Activated T-cell treated with anti-CD3 and anti-CD28 coated beads, Interleukin-2, amount 50 U/mL, for 24 hours (primary cell): ENCODE measurements at regions not wholly inside any gene's neighbourhood (a gene's known extent, or its start where the extent isn't known, plus 50 kb on each side); places are given as distances from the start of the nearest gene placed in this dataset.

Source experiments
- DNase-seq: peaks from one replicate; pipeline ENCODE4 v3.0.0-alpha.2; 2020
- H3K27ac Mint-ChIP-seq: 2 replicates; pipeline ENCODE4 v1.8.0; 2020; ENCODE audit warnings: mild to moderate bottlenecking, mixed read lengths
- H3K27me3 Mint-ChIP-seq: 2 replicates; pipeline ENCODE4 v1.8.0; 2020; ENCODE audit warnings: mixed read lengths
- H3K36me3 Mint-ChIP-seq: 2 replicates; pipeline ENCODE4 v1.8.0; 2020; ENCODE audit warnings: low read depth, mixed read lengths
- H3K4me1 Mint-ChIP-seq: 2 replicates; pipeline ENCODE4 v1.8.0; 2020; ENCODE audit warnings: low read depth, mixed read lengths
- H3K4me3 Mint-ChIP-seq: 2 replicates; pipeline ENCODE4 v1.8.0; 2020; ENCODE audit warnings: mild to moderate bottlenecking, moderate library complexity, mixed read lengths
- H3K9me3 Mint-ChIP-seq: 2 replicates; pipeline ENCODE4 v1.8.0; 2020; ENCODE audit warnings: mixed read lengths

DNA sequence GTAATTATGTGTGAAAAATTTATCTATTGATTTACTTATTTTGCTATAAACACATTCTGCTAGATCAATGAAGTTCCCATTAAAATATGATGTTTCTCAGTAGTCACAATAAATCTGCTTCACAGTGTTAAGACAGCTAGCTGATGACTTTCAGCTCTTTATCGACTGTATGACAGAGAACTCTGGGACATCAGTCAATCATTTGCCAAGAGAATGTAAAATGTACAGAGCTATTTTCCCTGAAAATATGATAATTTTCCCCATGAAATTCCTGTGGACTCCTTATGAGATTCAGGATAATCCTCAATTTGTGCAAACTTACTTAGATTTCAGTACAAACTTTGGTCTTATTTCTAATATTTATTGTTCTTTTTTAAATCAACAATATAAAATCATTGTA, 430.5 kb downstream of the SLITRK6 start:
- H3K27ac Mint-ChIP-seq: no peak overlapping the region
- no peaks in the 10 kb centered on the region for H3K4me1 Mint-ChIP-seq

DNA sequence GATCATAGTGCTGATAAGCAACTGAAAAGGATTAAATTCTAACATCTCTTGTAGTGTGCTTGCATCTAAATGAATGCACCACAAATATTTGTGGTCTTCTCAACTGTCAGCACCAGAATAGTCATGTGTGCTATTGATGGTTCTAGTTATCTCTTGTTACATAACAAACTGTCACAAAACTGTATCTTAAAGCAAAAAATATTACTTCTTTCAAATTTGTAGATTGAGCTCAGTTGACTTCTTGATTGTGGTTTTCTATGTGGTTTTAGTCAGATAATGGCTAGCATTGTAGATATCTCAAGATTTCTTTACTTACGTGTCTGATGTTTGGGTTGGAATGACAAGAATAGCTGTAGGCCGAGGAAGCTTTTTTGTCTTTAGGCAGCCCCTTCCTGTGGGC, 431.3 kb downstream of the SLITRK6 start:
- no peak overlapping the region for H3K4me3 Mint-ChIP-seq
- H3K9me3 Mint-ChIP-seq: no peaks in the 10 kb centered on the region
- DNase-seq: no peak
- no peak overlapping the region for H3K27ac Mint-ChIP-seq
- no peaks in the 10 kb centered on the region for H3K27me3 Mint-ChIP-seq
- no peaks in the 10 kb centered on the region for H3K36me3 Mint-ChIP-seq
- H3K4me1 Mint-ChIP-seq: no peaks in the 10 kb centered on the region

More for the DNA sequence above, 430.5 kb downstream of the SLITRK6 start:
- H3K9me3 Mint-ChIP-seq: no peaks in the 10 kb centered on the region
- no peak for DNase-seq
- no peak overlapping the region for H3K4me3 Mint-ChIP-seq
- no peaks in the 10 kb centered on the region for H3K27me3 Mint-ChIP-seq
- H3K36me3 Mint-ChIP-seq: no peaks in the 10 kb centered on the region

DNA sequence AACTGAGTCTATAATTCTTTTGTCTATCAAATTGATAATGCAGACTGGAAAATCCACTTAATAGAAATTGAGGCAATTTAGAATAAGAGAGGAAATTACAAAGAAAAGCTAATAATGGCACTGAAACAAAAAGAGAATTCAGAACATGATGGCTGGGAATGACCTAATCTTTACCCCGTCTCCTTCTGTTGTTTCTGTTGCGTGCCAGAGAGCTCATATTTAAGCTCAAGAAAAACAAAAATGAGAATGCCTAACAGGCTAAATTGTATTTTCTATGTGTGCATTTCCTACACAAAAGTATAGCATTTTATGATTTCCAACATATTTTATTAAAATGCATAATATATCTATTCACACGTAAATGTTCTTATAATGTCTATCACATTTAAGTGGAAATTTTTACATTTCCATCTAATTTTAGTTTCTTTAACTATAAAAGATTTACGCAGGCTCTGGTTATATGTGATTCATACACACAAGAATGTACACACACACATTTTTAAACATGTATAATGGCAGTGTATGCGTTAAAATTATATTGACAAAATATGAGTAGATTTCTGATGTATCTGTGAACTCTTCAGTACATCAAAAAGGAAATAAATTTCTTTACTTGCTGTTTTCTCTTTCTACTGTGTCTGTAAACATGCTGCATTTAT, 432.3 kb downstream of the SLITRK6 start:
- Mint-ChIP-seq H3K4me1 (no peaks in the 10 kb centered on the region), H3K9me3 (peaks cover 2% of the 10 kb centered on the region), H3K4me3 (no peak overlapping the region), H3K27ac (no peak overlapping the region), H3K27me3 (no peaks in the 10 kb centered on the region), H3K36me3 (no peaks in the 10 kb centered on the region)
- no peak for DNase-seq

DNA sequence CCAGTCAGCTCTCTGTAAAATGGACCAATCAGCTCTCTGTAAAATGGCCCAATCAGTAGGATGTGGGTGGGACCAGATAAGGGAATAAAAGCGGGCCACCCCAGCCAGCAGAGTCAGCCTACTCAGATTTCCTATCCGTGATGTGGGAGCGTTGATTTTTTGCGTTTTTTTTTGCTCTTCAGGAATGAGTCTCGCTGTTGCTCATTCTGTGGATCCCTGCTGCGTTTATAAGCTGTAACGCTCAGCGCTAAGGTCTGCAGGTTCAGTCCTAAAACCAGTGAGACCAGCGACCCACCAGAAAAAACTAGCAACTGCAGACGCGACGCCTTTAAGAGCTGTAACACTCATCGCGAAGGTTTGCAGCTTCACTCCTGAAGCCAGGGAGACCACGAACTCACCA, 435.7 kb downstream of the SLITRK6 start:
- no peak overlapping the region for H3K4me3 Mint-ChIP-seq
- H3K27me3 Mint-ChIP-seq: no peaks in the 10 kb centered on the region
- H3K9me3 Mint-ChIP-seq: peaks cover 10% of the 10 kb centered on the region
- H3K27ac Mint-ChIP-seq: no peak overlapping the region
- DNase-seq: no peak
- no peaks in the 10 kb centered on the region for H3K4me1 Mint-ChIP-seq
- H3K36me3 Mint-ChIP-seq: no peaks in the 10 kb centered on the region

DNA sequence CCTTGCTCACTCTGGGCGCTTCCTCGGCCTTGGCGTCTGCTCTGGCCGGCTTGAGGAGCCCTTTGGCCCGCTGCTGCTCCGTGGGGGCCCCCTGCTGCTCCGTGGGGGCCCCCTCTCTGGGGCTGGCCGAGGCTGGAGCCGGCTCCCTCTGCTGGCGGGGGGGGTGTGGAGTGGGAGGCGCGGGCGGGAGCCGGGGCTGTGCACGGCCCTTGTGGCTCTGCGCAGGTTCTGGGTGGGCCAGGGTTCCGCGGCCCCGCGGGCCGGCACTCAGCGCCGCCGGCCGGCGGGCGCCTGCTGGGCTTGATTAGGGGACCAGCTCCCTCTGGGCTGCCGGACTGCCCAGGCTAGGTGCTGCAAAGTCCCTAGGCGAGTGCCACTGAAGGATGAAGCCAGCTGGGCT, 436.2 kb downstream of the SLITRK6 start:
- H3K27me3 Mint-ChIP-seq: no peaks in the 10 kb centered on the region
- DNase-seq: no peak
- peaks cover 10% of the 10 kb centered on the region for H3K9me3 Mint-ChIP-seq
- H3K4me3 Mint-ChIP-seq: no peak overlapping the region
- H3K36me3 Mint-ChIP-seq: no peaks in the 10 kb centered on the region
- no peaks in the 10 kb centered on the region for H3K4me1 Mint-ChIP-seq
- no peak overlapping the region for H3K27ac Mint-ChIP-seq

DNA sequence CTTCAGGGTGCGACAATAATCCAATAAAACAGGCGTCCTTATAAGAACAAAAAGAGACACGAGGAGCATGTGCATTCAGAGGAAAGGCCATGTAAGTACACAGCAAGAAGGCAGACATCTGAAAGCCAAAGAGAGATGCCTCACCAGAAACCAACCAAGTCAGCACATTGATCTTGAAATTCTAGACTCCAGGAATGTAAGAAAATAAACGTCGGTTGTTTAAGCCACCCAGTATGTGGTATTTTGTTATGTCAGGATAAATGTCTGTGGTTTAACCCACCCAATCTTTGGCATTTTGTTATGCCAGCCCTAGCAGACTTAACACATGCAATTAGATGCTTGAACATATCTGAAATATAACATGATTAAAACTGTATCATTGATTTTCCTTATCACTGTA, 452.0 kb downstream of the SLITRK6 start:
- no peaks in the 10 kb centered on the region for H3K9me3 Mint-ChIP-seq
- H3K4me3 Mint-ChIP-seq: no peak overlapping the region

DNA sequence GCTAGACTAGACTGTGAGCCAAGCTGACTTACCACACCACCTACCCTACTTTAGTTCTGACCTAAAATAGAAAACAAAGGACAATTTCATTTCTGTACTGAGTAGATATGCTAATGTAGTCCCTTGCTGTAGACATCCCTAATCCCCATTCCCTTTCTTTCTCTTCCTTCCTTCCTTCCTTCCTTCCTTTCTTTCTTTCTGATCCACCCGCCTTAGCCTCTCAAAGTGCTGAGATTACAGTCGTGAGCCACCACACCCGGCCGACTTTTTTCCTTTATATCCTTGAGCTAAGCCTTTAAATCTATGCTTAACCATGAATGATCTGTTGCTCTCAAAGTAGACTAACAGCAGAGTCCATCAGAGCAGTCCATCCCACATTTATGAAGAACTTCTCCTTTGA, 465.0 kb downstream of the SLITRK6 start:
- Mint-ChIP-seq H3K36me3 (no peaks in the 10 kb centered on the region), H3K27ac (no peak overlapping the region), H3K9me3 (peaks cover 7% of the 10 kb centered on the region), H3K27me3 (no peaks in the 10 kb centered on the region), H3K4me1 (no peaks in the 10 kb centered on the region), H3K4me3 (no peak overlapping the region)
- no peak for DNase-seq

More for the DNA sequence above, 452.0 kb downstream of the SLITRK6 start:
- Mint-ChIP-seq H3K4me1 (no peaks in the 10 kb centered on the region), H3K27ac (no peak overlapping the region), H3K36me3 (no peaks in the 10 kb centered on the region), H3K27me3 (no peaks in the 10 kb centered on the region)
- no peak for DNase-seq

DNA sequence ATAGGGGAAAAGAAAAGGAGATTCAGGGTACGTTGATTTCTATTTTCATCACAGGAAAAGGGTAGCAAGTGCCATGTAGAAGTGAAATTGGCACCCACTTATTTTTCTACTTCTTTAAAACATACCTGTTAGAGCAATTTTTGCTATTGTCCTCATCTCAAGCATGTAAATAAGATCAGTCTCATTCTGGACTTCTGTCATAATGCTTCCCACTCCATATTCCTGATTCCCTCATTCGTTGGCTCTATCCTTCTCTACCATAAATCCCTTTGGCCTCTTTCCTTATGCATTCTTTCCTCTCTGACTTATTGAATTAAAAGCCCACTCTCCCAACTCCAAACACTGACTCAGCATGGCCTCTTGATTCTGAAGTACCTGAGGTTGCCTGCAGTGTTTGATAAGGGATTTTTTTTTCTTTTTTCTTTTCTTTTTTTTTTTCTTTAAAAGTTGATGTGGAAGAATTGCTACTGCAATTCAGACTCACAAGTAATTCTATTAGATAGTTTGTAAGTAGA, 465.7 kb downstream of the SLITRK6 start:
- H3K4me3 Mint-ChIP-seq: no peak overlapping the region
- no peak for DNase-seq

DNA sequence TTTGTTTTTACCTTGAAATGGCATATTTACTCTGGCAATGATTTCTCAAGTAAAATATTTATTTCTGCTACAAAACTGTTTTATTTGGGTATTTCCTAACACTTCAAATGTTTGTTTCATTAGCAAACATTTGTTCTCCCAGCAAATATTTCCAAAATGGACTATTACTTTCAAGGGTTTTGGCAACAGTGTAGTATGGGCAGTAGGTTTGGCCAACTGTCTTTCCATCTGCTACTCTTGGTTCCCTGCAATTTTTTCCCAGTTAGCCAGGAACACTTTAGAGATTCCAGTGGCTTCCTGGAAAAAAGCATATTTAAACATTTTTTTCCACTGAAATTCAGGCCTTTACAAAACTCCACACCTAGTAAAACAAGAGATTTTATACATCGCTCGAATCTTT, 466.6 kb downstream of the SLITRK6 start:
- H3K4me3 Mint-ChIP-seq: no peak overlapping the region
- no peaks in the 10 kb centered on the region for H3K27me3 Mint-ChIP-seq
- DNase-seq: no peak
- no peaks in the 10 kb centered on the region for H3K4me1 Mint-ChIP-seq
- peaks cover 7% of the 10 kb centered on the region for H3K9me3 Mint-ChIP-seq
- H3K36me3 Mint-ChIP-seq: no peaks in the 10 kb centered on the region
- H3K27ac Mint-ChIP-seq: no peak overlapping the region

More for the DNA sequence above, 465.7 kb downstream of the SLITRK6 start:
- Mint-ChIP-seq H3K27me3 (no peaks in the 10 kb centered on the region), H3K9me3 (peaks cover 7% of the 10 kb centered on the region), H3K36me3 (no peaks in the 10 kb centered on the region), H3K27ac (no peak overlapping the region), H3K4me1 (no peaks in the 10 kb centered on the region)

DNA sequence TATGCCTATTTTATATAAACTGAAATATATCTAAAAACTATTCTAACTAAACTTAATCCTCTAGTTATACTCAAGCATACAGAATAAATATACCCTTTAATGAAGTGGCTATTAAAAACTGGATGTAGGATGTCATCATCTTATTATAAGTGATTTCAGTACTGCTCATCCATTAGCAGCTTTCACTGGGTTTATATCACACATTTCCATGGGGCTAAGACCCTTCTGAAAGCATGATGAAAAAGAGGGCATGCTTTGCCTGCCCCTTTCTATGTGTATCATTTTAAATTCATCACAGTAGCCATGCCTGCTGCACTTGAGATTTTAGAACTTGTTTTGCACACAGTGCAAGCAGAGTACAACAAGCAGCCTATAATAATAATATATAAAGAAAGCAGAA, 477.5 kb downstream of the SLITRK6 start:
- Mint-ChIP-seq H3K4me1 (no peaks in the 10 kb centered on the region), H3K4me3 (no peak overlapping the region), H3K27ac (no peak overlapping the region), H3K36me3 (no peaks in the 10 kb centered on the region), H3K9me3 (peaks cover 5% of the 10 kb centered on the region), H3K27me3 (no peaks in the 10 kb centered on the region)
- DNase-seq: no peak

DNA sequence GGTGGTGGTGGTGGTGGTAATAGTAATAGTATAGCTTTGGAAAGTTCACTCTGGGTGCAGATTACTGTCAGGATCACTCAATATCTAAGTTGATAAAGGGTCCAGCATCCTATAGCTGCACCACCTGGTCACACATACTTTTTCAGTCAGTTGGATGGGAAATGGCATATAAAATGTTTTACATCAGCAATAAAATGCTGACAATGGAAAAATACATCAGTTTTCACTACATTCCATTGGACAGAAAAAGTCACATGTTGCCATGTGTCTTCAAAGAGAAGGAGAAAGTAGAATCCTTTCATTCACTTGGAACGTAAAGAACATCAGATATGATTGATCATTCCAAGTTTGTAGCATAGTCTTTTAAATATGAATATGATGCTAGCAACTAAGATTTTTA, 481.4 kb downstream of the SLITRK6 start:
- Mint-ChIP-seq H3K4me3 (no peak overlapping the region), H3K27me3 (no peaks in the 10 kb centered on the region), H3K4me1 (no peaks in the 10 kb centered on the region), H3K27ac (no peak overlapping the region), H3K9me3 (peaks cover 7% of the 10 kb centered on the region), H3K36me3 (no peaks in the 10 kb centered on the region)
- DNase-seq: no peak

DNA sequence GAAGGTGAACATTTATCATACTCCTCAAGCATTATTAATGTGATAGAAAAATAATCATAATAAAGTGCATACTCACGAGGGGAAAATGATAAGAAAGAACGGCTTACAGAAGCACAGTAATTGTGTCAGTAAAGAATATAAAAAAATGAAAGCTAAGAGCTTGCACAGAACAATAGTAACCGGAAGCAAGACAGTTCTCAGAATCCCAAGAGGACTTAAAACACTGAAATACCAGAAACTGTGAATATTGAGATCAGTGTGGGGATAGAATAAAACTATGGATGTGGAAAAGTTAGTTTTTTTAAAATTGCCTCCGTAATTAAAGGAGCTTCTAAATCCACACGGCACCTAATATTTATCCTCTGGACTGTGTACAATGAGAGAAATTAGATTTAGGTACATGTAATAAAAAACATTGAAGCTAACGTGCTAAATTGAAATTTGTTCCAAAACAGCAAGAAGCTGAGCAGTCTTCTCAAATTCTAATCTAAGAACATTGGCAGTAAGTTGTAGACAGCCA, 482.7 kb downstream of the SLITRK6 start:
- Mint-ChIP-seq H3K27ac (no peak overlapping the region), H3K4me3 (no peak overlapping the region), H3K9me3 (peaks cover 7% of the 10 kb centered on the region), H3K36me3 (no peaks in the 10 kb centered on the region), H3K4me1 (no peaks in the 10 kb centered on the region), H3K27me3 (no peaks in the 10 kb centered on the region)
- DNase-seq: no peak

DNA sequence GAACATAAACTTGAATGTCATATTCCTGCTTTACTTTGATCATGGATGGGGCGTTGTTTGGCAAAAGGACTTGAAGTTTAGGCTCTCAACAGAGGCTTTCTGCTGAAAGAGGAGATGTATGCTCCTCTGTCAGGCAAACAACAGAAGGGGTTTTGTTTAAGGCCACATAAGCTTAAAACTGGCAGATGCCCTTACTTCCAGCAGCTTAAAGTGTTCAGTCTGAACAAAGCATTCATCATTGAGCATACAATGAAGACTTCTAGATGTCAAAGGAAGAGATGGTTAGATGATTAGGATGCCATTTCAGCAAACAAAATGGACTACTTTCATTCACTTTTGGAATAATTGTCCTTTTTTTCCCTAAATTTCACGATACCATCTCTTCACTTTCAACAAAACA, 484.5 kb downstream of the SLITRK6 start:
- Mint-ChIP-seq H3K4me1 (no peaks in the 10 kb centered on the region), H3K27me3 (no peaks in the 10 kb centered on the region), H3K9me3 (peaks cover 10% of the 10 kb centered on the region)

DNA sequence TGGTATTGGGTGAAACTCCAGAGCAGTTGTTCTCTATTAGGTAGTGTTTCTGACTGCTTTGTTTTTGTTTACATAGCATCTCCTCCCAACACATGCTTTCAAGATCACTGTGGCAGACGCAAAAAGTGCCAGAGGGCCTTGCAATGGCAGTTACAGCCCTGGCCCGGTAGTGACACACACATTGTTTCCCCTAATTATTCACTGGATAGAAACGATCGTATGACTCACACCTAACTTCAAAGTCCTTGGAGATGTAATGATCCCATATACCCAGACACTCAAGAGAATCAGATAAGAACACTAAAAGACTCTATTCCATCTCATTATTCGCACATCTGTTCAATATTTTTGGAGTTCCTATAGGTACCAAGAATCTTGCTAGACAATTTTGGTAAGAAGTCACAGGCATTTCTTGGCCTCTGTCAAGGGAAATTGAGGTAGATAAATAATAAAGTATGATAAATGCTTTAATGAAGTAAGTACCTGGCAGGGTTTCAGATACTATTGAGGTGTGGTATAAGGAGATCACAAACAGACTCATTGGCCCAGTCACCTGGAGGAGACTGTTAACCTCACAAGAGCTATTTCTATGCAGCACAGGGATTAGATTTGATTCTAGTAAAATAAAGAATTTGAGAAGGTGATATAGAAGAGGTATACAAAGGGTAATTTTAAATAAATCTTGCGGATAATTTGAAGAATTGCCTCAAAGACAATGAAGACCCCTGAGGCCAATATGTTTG, 485.3 kb downstream of the SLITRK6 start:
- no peaks in the 10 kb centered on the region for H3K4me1 Mint-ChIP-seq
- H3K27ac Mint-ChIP-seq: no peak overlapping the region
- H3K4me3 Mint-ChIP-seq: no peak overlapping the region
- DNase-seq: no peak
- H3K27me3 Mint-ChIP-seq: no peaks in the 10 kb centered on the region
- H3K36me3 Mint-ChIP-seq: no peaks in the 10 kb centered on the region
- H3K9me3 Mint-ChIP-seq: peaks cover 12% of the 10 kb centered on the region

More for the DNA sequence above, 484.5 kb downstream of the SLITRK6 start:
- no peak for DNase-seq
- H3K27ac Mint-ChIP-seq: no peak overlapping the region
- no peaks in the 10 kb centered on the region for H3K36me3 Mint-ChIP-seq
- H3K4me3 Mint-ChIP-seq: no peak overlapping the region

DNA sequence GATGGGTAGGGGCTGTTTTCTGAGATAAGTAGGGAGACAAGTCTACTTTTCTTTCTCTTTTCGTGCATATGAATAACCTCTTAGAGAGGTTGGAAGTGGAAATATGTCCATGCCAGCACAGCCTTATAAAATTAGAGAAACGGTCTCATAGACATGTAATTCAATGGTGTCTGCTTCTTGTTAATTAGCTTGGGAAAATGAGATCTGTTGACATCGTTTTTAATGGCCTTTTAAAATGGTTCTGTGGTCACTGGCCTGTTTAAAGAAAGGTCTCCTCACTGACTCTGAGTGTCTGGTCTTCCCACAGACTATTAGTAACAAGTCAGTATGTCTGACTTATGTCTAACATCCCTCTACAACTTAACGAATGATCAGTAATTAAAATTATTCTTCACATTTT, 487.1 kb downstream of the SLITRK6 start:
- H3K9me3 Mint-ChIP-seq: peaks cover 11% of the 10 kb centered on the region
- no peaks in the 10 kb centered on the region for H3K4me1 Mint-ChIP-seq
- no peak overlapping the region for H3K27ac Mint-ChIP-seq
- no peaks in the 10 kb centered on the region for H3K27me3 Mint-ChIP-seq
- H3K4me3 Mint-ChIP-seq: no peak overlapping the region
- no peak for DNase-seq
- no peaks in the 10 kb centered on the region for H3K36me3 Mint-ChIP-seq
